HCT116 (cell line): ENCODE measurements at regions not wholly inside any gene's neighbourhood (a gene's known extent, or its start where the extent isn't known, plus 50 kb on each side); places are given as distances from the start of the nearest gene placed in this dataset.

ENCODE experiments used
- CEBPB ChIP-seq: IDR thresholded peaks from 2 replicates; pipeline ENCODE4 v1.6.1; 2012; ENCODE audit warnings: low read depth
- EZH2 ChIP-seq: fragments of 200-600 bp; sonication (generic); IDR thresholded peaks from 2 replicates; pipeline ENCODE4 v1.6.1; 2017; ENCODE audit warnings: antibody characterized with exemption, mixed run types
- EZH2phosphoT487 ChIP-seq: fragments of 200-600 bp; IDR thresholded peaks from 2 replicates; pipeline ENCODE4 v1.6.1; 2018; ENCODE audit warnings: antibody characterized with exemption, borderline replicate concordance
- JUND ChIP-seq: IDR thresholded peaks from 2 replicates; pipeline ENCODE4 v1.6.1; 2012
- POLR2A ChIP-seq: IDR thresholded peaks from 2 replicates; pipeline ENCODE4 v1.7.0; 2011; ENCODE audit warnings: borderline replicate concordance; ENCODE audit not compliant: insufficient read depth, insufficient read length; ENCODE audit errors: extremely low read depth
- POLR2AphosphoS5 ChIP-seq: IDR thresholded peaks from 2 replicates; pipeline ENCODE4 v1.6.1; 2011; ENCODE audit warnings: mild to moderate bottlenecking, low read depth, low read length, moderate library complexity
- SIN3A ChIP-seq: IDR thresholded peaks from 2 replicates; pipeline ENCODE4 v1.6.1; 2012; ENCODE audit warnings: low read depth
- YY1 ChIP-seq: IDR thresholded peaks from 2 replicates; pipeline ENCODE4 v1.6.1; 2011; ENCODE audit warnings: low read length, low read depth, moderate library complexity, mild to moderate bottlenecking; ENCODE audit not compliant: insufficient replicate concordance; ENCODE audit errors: extremely low read depth
- TF ChIP-seq, protein P1 (sequence below), 3 experiments: fragments of 200-600 bp in 1 of 3; sonication (generic) in 1 of 3; IDR thresholded peaks in 2 of 3; conservative IDR thresholded peaks in 1 of 3; 2 replicates each; pipeline ENCODE4 v1.5.1; 2012 to 2017; ENCODE audit warnings: low read depth in 2 of 3, low read length in 2 of 3, antibody characterized with exemption in 1 of 3, borderline replicate concordance in 1 of 3, control low read depth in 1 of 3, mild to moderate bottlenecking in 1 of 3, mixed read lengths in 1 of 3, mixed run types in 1 of 3, moderate library complexity in 1 of 3; ENCODE audit not compliant: insufficient read depth in 1 of 3
- TF ChIP-seq, protein P2 (sequence below): IDR thresholded peaks from 2 replicates; pipeline ENCODE4 v1.6.1; 2012
- TF ChIP-seq, protein P3 (sequence below): IDR thresholded peaks from 2 replicates; pipeline ENCODE4 v1.6.1; 2012; ENCODE audit warnings: low read depth

DNA sequence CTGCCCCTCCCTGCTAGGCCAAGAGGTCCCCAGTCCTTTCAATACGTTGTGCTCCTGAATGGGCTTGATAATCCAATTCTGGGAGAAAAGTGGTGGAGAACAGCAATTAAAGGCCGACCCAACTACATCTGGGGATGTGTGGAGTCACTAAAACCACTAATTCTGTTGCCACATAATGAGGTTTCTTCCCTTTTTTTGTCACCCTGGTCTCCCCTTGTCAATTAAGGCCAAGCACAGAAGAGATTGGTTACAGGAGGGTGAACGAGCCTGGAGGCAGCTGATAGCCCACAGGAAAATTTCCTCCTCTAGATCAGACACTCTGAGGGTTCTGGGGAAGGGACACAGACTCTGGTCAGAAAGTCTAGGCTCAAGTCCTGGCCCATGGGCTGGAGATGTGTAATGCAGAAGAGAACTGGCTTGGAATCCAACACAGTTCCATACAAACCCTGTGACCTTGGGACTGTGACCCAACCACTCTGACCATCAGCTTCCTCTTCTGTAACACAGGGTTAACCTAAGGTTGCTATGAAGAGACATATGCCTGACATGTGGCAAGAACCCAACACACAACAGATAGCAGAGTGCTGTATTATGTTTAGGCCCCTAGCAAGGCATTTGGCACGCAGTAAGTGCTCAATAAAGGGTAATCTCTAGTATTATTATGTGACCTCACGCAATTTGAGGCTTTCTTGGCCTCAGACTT lies 146.4 kb downstream of the CHST1 start:
- TF ChIP-seq EZH2 (no peak), JUND (no peak), POLR2AphosphoS5 (no peak), EZH2phosphoT487 (no peak), YY1 (no peak), POLR2A (no peak), CEBPB (no peak), SIN3A (no peak)
- TF ChIP-seq, protein P1, sequence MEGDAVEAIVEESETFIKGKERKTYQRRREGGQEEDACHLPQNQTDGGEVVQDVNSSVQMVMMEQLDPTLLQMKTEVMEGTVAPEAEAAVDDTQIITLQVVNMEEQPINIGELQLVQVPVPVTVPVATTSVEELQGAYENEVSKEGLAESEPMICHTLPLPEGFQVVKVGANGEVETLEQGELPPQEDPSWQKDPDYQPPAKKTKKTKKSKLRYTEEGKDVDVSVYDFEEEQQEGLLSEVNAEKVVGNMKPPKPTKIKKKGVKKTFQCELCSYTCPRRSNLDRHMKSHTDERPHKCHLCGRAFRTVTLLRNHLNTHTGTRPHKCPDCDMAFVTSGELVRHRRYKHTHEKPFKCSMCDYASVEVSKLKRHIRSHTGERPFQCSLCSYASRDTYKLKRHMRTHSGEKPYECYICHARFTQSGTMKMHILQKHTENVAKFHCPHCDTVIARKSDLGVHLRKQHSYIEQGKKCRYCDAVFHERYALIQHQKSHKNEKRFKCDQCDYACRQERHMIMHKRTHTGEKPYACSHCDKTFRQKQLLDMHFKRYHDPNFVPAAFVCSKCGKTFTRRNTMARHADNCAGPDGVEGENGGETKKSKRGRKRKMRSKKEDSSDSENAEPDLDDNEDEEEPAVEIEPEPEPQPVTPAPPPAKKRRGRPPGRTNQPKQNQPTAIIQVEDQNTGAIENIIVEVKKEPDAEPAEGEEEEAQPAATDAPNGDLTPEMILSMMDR (IDR thresholded peaks at IDR 0.05 in 2 of 3, conservative IDR thresholded peaks at IDR 0.05 in 1 of 3; ENCODE audit: borderline replicate concordance in 1 of 3, insufficient read depth in 1 of 3, low read depth in 2 of 3, low read length in 2 of 3), result no peak
- TF ChIP-seq, protein P2, sequence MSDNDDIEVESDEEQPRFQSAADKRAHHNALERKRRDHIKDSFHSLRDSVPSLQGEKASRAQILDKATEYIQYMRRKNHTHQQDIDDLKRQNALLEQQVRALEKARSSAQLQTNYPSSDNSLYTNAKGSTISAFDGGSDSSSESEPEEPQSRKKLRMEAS, result no peak
- TF ChIP-seq, protein P3, sequence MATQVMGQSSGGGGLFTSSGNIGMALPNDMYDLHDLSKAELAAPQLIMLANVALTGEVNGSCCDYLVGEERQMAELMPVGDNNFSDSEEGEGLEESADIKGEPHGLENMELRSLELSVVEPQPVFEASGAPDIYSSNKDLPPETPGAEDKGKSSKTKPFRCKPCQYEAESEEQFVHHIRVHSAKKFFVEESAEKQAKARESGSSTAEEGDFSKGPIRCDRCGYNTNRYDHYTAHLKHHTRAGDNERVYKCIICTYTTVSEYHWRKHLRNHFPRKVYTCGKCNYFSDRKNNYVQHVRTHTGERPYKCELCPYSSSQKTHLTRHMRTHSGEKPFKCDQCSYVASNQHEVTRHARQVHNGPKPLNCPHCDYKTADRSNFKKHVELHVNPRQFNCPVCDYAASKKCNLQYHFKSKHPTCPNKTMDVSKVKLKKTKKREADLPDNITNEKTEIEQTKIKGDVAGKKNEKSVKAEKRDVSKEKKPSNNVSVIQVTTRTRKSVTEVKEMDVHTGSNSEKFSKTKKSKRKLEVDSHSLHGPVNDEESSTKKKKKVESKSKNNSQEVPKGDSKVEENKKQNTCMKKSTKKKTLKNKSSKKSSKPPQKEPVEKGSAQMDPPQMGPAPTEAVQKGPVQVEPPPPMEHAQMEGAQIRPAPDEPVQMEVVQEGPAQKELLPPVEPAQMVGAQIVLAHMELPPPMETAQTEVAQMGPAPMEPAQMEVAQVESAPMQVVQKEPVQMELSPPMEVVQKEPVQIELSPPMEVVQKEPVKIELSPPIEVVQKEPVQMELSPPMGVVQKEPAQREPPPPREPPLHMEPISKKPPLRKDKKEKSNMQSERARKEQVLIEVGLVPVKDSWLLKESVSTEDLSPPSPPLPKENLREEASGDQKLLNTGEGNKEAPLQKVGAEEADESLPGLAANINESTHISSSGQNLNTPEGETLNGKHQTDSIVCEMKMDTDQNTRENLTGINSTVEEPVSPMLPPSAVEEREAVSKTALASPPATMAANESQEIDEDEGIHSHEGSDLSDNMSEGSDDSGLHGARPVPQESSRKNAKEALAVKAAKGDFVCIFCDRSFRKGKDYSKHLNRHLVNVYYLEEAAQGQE, result no peak
